ENCODE measurements at regions not wholly inside any gene's neighbourhood (a gene's known extent, or its start where the extent isn't known, plus 50 kb on each side); places are given as distances from the start of the nearest gene placed in this dataset.

DNA sequence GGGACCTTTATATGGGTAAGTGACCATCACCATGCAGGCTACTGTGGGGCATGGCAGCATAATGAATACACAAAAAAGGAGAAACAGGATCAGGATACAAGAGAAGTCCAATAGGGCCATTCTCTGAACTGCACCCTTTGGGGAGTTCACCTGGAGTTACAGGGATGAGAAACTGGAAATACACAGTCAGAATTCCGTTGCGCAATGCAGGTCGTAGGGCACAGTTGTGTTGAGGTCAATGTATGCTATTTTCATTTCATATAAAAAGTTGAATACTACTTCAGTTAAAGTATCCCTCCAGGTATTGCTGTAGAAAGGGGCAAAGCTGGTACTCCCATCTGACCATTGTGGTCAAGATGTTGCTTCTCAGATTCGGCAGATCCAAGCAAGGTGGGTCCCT lies 471.4 kb downstream of the DMRT2 start:
- no peaks in the 10 kb centered on the region for H3K36me3 ChIP-seq
- DNase-seq: no peak
- H3K27me3 ChIP-seq: no peaks in the 10 kb centered on the region
- H3K4me3 ChIP-seq: no peak overlapping the region
- H3K27ac ChIP-seq: no peak overlapping the region
- no peaks in the 10 kb centered on the region for H3K9me3 ChIP-seq
- no peak overlapping the region for H3K9ac ChIP-seq (ENCODE audit: low read depth in 2 of 2, low read length in 2 of 2)
- intact Hi-C loops (cut with DNase I): no loop called here
- TF ChIP-seq, protein P1, sequence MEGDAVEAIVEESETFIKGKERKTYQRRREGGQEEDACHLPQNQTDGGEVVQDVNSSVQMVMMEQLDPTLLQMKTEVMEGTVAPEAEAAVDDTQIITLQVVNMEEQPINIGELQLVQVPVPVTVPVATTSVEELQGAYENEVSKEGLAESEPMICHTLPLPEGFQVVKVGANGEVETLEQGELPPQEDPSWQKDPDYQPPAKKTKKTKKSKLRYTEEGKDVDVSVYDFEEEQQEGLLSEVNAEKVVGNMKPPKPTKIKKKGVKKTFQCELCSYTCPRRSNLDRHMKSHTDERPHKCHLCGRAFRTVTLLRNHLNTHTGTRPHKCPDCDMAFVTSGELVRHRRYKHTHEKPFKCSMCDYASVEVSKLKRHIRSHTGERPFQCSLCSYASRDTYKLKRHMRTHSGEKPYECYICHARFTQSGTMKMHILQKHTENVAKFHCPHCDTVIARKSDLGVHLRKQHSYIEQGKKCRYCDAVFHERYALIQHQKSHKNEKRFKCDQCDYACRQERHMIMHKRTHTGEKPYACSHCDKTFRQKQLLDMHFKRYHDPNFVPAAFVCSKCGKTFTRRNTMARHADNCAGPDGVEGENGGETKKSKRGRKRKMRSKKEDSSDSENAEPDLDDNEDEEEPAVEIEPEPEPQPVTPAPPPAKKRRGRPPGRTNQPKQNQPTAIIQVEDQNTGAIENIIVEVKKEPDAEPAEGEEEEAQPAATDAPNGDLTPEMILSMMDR (IDR thresholded peaks at IDR 0.05): no peak
- H3K4me1 ChIP-seq: no peaks in the 10 kb centered on the region

DNA sequence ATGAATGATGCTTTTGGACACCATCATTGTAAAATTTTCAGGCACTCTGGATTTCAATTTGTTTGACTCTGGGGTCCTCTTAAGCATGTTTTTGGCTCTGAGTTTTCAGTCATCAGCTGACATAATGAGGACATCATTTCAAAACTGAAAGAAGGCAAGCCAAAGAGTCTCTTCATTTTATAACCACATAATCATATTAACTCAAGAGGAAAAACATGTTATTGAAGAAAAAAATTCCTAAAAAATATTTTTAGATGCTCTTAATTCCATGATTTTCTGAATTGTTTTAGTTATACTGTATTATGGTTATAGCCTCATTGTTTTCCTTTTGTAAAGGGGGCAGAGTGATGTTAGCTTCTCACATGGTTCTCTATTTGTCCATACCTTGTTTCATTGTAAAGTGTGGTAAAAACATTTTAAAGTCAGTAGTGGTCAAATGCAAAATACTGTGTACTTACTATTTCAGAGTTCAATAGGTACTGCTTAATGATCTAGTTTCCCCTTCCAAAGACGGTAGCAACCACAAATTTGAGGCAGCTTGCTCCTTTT lies 472.1 kb downstream of the DMRT2 start:
- Histone ChIP-seq H3K9me3 (no peaks in the 10 kb centered on the region), H3K4me1 (no peaks in the 10 kb centered on the region), H3K9ac (ENCODE audit: low read depth in 2 of 2, low read length in 2 of 2) (no peak overlapping the region), H3K4me3 (no peak overlapping the region), H3K36me3 (no peaks in the 10 kb centered on the region), H3K27me3 (no peaks in the 10 kb centered on the region), H3K27ac (no peak overlapping the region)
- no peak for DNase-seq
- intact Hi-C loops (cut with DNase I): no loop called here
- TF ChIP-seq, protein P1 (IDR thresholded peaks at IDR 0.05): no peak

DNA sequence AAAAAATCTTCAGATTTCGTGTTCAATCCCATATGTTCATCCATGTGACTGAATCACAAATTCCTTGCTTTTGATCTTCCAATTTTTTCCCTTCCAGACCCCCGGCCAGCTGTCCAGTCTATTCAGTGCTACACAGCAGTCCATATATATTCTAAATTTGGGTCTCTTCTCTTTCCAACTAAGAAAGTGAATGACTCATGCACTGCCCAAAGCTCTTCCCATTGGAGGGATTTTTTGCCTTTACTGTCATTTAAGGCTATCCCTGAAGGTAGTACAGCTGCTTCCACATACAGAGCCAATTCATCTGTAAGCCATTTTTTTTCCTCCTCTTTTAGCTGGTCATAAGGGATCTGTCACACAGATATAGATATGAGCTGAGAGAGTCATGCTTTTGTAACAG lies 478.3 kb downstream of the DMRT2 start:
- no peaks in the 10 kb centered on the region for H3K4me1 ChIP-seq
- no peaks in the 10 kb centered on the region for H3K9me3 ChIP-seq
- no peak overlapping the region for H3K4me3 ChIP-seq
- TF ChIP-seq, protein P1 (IDR thresholded peaks at IDR 0.05): no peak
- H3K27me3 ChIP-seq: no peaks in the 10 kb centered on the region
- intact Hi-C loops (cut with DNase I): no loop called here
- no peak overlapping the region for H3K27ac ChIP-seq
- H3K36me3 ChIP-seq: no peaks in the 10 kb centered on the region
- no peak overlapping the region for H3K9ac ChIP-seq (ENCODE audit: low read depth in 2 of 2, low read length in 2 of 2)
- DNase-seq: no peak

DNA sequence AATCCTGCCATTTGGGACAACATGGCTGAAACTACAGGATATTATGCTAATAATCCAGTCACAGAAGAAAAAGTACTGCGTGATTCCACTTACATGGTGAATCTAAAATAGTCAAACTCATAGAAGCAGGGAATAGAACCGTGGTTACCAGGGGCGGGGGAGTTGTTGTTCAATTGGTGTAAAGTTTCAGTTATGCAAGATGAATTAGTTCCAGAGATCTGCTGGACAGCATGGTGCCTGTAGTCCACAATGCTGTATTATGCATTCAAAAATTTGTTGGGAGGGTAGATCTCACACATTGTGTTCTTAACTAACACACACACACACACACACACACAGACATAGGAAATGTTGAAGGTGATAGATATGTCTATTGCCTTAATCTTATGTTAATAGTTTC lies 480.5 kb downstream of the DMRT2 start:
- H3K9ac ChIP-seq (ENCODE audit: low read depth in 2 of 2, low read length in 2 of 2): no peak overlapping the region
- H3K9me3 ChIP-seq: no peaks in the 10 kb centered on the region
- H3K27me3 ChIP-seq: no peaks in the 10 kb centered on the region
- no peak for DNase-seq
- intact Hi-C loops (cut with DNase I): no loop called here
- H3K27ac ChIP-seq: no peak overlapping the region
- no peaks in the 10 kb centered on the region for H3K36me3 ChIP-seq
- H3K4me3 ChIP-seq: no peak overlapping the region
- TF ChIP-seq, protein P1 (IDR thresholded peaks at IDR 0.05): no peak
- no peaks in the 10 kb centered on the region for H3K4me1 ChIP-seq

DNA sequence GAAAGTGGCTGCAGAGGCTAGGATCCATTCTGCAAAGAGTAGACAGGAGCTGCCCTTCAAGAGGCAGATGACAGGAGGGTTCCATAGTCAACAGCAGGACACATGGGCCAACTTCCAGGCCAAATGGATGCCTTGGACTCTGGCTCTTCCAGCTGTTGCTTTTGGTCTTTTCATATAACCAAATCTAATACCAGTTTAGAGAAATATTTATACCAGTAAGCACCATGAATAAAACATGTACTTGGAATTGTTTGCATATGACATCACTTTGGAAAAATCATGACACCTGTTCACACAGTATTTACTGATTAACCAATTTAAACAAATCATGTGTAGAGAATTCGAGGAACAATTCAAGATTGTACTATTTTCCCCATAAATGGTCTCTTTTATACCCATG lies 481.3 kb downstream of the DMRT2 start:
- TF ChIP-seq, protein P1 (IDR thresholded peaks at IDR 0.05): no peak
- intact Hi-C loops (cut with DNase I): no loop called here
- DNase-seq: no peak
- Histone ChIP-seq H3K27me3 (no peaks in the 10 kb centered on the region), H3K27ac (no peak overlapping the region), H3K36me3 (no peaks in the 10 kb centered on the region), H3K9ac (ENCODE audit: low read depth in 2 of 2, low read length in 2 of 2) (no peak overlapping the region), H3K4me1 (no peaks in the 10 kb centered on the region), H3K9me3 (no peaks in the 10 kb centered on the region), H3K4me3 (no peak overlapping the region)

Data from colonic mucosa (tissue), 4 donors.